Heart left ventricle (tissue), 13 donors: ENCODE measurements at regions not wholly inside any gene's neighbourhood (a gene's known extent, or its start where the extent isn't known, plus 50 kb on each side); places are given as distances from the start of the nearest gene placed in this dataset.

ENCODE experiments used
- CTCF ChIP-seq, 12 donors: fragments of 200-600 bp; sonication (generic) in 4 of 12; IDR thresholded peaks; one replicate each; pipeline versions ENCODE4 v1.5.0 to v1.8.0; 2018 to 2022; ENCODE audit warnings: antibody characterized with exemption in 12 of 12, mild to moderate bottlenecking in 5 of 12
- POLR2A ChIP-seq, 2 donors: fragments of 450-650 bp; IDR thresholded peaks; one replicate each; pipeline ENCODE4 v1.6.1; 2017; ENCODE audit warnings: antibody characterized with exemption in 2 of 2, mild to moderate bottlenecking in 2 of 2, moderate library complexity in 2 of 2
- donor health status: ischemic (EF 13 %, LVEDD 7.1; RV severe dilation, severe dysfunction).
- donor health status: DM: no; HTN: yes; CAD: no.
- donor health status: DM: no; HTN: no; CAD: no.
- donor health status: ischemic (EF 25% LVEDD 6.9; RV normal size, moderate dysfunction).
- donor health status: ischemic (EF 25% LVEDD 5.7; RV mildly dilated, moderate dysfunction).
- donor health status: ischemic (EF 35%, LVEDD 5.7; RV mildly dilated, moderate dysfunction).
- donor health status: nonischemic (EF 11% LVEDD 7.7; RV severe dilation, severe dysfunction).
- donor health status: DM: yes; HTN: yes; CAD: no.
- donor health status: PGD.
- donor health status: ischemic (EF 29% LVEDD 5.4; RV normal size, mild dysfunction).
- donor health status: nonischemic (EF 23%, LVEDD 6.1; RV moderate dilation, normal function).

GRCh38 chrX:117053260-117053659 is 590.5 kb upstream of the CT83 start:
- TF ChIP-seq CTCF (IDR thresholded peaks at IDR 0.05), result no peak
- TF ChIP-seq POLR2A (IDR thresholded peaks at IDR 0.05), result no peak
